ENCODE measurements at regions not wholly inside any gene's neighbourhood (a gene's known extent, or its start where the extent isn't known, plus 50 kb on each side); places are given as distances from the start of the nearest gene placed in this dataset.
"Not testable (repeated sequence)": the region's sequence is repeated elsewhere in the genome, so short reads cannot be mapped to it uniquely, and the experiment has no call there.

DNA sequence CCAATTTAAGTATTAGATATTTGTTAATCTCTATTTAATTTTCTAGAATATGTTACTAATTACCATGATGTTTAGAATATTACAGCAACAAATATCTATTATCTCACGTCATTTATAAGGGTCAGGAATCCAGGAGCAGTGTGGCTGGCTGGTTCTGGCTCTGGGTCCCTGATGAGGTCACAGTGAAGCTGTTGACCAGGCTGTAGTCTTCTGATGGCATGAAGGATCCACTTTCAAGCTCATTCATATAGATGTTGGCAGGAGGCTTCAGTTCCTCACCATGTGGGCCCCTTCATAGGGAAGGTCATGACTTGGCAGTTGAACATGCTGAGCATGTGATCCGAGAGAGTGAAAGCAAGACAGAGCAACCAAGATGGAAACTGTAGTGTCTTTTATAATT, 375.6 kb downstream of the ATP23 start:
- H3K36me3 ChIP-seq (ENCODE audit: control insufficient read depth, insufficient read depth, low read length) = no peaks in the 10 kb centered on the region
- no peak overlapping the region for H3K4me3 ChIP-seq (ENCODE audit: low read depth, low read length)
- TF ChIP-seq, protein P1, sequence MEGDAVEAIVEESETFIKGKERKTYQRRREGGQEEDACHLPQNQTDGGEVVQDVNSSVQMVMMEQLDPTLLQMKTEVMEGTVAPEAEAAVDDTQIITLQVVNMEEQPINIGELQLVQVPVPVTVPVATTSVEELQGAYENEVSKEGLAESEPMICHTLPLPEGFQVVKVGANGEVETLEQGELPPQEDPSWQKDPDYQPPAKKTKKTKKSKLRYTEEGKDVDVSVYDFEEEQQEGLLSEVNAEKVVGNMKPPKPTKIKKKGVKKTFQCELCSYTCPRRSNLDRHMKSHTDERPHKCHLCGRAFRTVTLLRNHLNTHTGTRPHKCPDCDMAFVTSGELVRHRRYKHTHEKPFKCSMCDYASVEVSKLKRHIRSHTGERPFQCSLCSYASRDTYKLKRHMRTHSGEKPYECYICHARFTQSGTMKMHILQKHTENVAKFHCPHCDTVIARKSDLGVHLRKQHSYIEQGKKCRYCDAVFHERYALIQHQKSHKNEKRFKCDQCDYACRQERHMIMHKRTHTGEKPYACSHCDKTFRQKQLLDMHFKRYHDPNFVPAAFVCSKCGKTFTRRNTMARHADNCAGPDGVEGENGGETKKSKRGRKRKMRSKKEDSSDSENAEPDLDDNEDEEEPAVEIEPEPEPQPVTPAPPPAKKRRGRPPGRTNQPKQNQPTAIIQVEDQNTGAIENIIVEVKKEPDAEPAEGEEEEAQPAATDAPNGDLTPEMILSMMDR (IDR thresholded peaks at IDR 0.05; ENCODE audit: insufficient read depth, low read length, severe bottlenecking) = no peak
- no peak for FAIRE-seq
- no peaks in the 10 kb centered on the region for H3K27me3 ChIP-seq (ENCODE audit: control insufficient read depth, insufficient read depth, low read length)
- DNase-seq (ENCODE audit: low read depth) = no peak

- Histone ChIP-seq H3K4me3 (ENCODE audit: low read depth, low read length) (no peak overlapping the region), H3K27me3 (ENCODE audit: control insufficient read depth, insufficient read depth, low read length) (no peaks in the 10 kb centered on the region), H3K36me3 (ENCODE audit: control insufficient read depth, insufficient read depth, low read length) (no peaks in the 10 kb centered on the region)
- TF ChIP-seq, protein P1 (IDR thresholded peaks at IDR 0.05; ENCODE audit: insufficient read depth, low read length, severe bottlenecking) = no peak
- DNase-seq (ENCODE audit: low read depth) = no peak
- no peak for FAIRE-seq
These were observed 380.0 kb downstream of the ATP23 start for GRCh38 chr12:58321414-58321813.

DNA sequence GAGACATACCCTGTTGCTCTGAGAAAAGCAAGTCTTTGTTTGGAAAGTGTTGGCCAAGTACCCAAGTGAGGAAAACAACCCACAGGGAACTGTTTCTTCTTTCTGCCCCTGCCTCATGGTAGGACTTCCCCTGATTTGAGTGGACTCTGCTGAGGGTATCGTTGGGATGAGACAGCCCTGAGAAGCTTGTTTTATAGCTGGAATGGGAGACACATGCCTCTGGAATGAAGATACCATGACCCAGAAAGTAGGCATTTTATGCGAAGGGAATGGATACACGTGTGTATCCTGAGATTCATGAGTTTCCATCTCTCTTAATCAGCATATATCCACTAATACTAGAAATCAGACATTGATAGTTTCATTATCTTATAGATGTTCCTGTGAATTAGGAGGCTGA, 382.3 kb downstream of the ATP23 start:
- no peak overlapping the region for H3K4me3 ChIP-seq (ENCODE audit: low read depth, low read length)
- no peak for DNase-seq (ENCODE audit: low read depth)
- H3K27me3 ChIP-seq (ENCODE audit: control insufficient read depth, insufficient read depth, low read length) = no peaks in the 10 kb centered on the region
- no peak for FAIRE-seq
- H3K36me3 ChIP-seq (ENCODE audit: control insufficient read depth, insufficient read depth, low read length) = no peaks in the 10 kb centered on the region
- TF ChIP-seq, protein P1 (IDR thresholded peaks at IDR 0.05; ENCODE audit: insufficient read depth, low read length, severe bottlenecking) = no peak

DNA sequence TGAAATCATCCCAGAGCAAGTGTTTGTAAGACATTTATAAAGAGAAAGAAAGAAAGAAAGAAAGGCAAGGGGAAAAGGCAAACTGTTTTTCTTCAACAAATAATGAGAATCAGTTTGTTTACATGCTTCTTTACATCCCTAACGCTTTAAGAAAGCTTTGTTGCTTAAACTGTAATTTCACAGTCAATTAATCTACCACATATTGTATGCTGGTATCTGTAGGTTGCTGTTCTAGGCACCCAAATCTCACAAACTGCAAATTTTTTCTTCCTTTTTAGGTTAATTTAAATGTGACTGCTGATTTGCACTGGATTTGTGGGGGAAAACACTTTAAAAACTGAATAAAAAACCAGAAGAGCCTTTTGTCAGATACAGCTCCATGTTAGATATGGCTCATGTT, 384.2 kb downstream of the ATP23 start:
- H3K36me3 ChIP-seq (ENCODE audit: control insufficient read depth, insufficient read depth, low read length) = no peaks in the 10 kb centered on the region
- no peak for DNase-seq (ENCODE audit: low read depth)
- no peak overlapping the region for H3K4me3 ChIP-seq (ENCODE audit: low read depth, low read length)
- no peak for FAIRE-seq
- TF ChIP-seq, protein P1 (IDR thresholded peaks at IDR 0.05; ENCODE audit: insufficient read depth, low read length, severe bottlenecking) = no peak
- no peaks in the 10 kb centered on the region for H3K27me3 ChIP-seq (ENCODE audit: control insufficient read depth, insufficient read depth, low read length)

- H3K4me3 ChIP-seq (ENCODE audit: low read depth, low read length) = no peak overlapping the region
- FAIRE-seq (no peak), DNase-seq (ENCODE audit: low read depth) (no peak)
- no peaks in the 10 kb centered on the region for H3K27me3 ChIP-seq (ENCODE audit: control insufficient read depth, insufficient read depth, low read length)
- TF ChIP-seq, protein P1 (IDR thresholded peaks at IDR 0.05; ENCODE audit: insufficient read depth, low read length, severe bottlenecking) = no peak
- no peaks in the 10 kb centered on the region for H3K36me3 ChIP-seq (ENCODE audit: control insufficient read depth, insufficient read depth, low read length)
These were observed 385.2 kb downstream of the ATP23 start for GRCh38 chr12:58326534-58326933.

DNA sequence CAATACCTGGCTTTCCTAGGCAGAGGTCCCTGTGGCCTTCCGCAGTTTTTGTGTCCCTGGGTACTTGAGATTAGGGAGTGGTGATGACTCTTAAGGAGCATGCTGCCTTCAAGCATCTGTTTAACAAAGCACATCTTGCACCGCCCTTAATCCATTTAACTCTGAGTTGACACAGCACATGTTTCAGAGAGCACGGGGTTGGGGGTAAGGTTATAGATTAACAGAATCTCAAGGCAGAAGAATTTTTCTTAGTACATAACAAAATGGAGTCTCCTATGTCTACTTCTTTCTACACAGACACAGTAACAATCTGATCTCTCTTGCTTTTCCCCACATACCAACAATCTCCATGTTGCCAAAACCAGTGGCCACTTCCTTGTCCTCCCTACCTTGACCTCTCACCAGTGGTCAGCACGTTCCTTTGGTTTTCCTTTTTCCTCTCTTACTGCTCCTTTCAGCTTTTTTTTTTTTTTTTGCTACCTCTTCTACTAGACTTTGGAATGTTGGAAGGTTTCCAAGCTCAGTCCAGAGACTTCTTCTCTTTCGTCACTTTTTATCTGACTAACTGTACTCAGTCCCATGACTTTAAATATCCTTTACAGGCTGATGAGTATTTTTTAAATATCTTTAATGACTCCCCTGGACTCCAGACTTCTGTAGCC, 395.3 kb downstream of the ATP23 start:
- not testable (repeated sequence) for FAIRE-seq; H3K4me3 ChIP-seq (ENCODE audit: low read depth, low read length); H3K27me3 ChIP-seq (ENCODE audit: control insufficient read depth, insufficient read depth, low read length); H3K36me3 ChIP-seq (ENCODE audit: control insufficient read depth, insufficient read depth, low read length)
- DNase-seq (ENCODE audit: low read depth) = peak; percentile 89

- FAIRE-seq; H3K27me3 ChIP-seq (ENCODE audit: control insufficient read depth, insufficient read depth, low read length); H3K36me3 ChIP-seq (ENCODE audit: control insufficient read depth, insufficient read depth, low read length); H3K4me3 ChIP-seq (ENCODE audit: low read depth, low read length): not testable (repeated sequence)
- peak; percentile 22 for DNase-seq (ENCODE audit: low read depth)
These were observed 396.2 kb downstream of the ATP23 start for GRCh38 chr12:58337539-58337938.

Measured in bronchial epithelial cell (primary cell).